Mesendoderm (in vitro differentiated cells): ENCODE measurements at regions not wholly inside any gene's neighbourhood (a gene's known extent, or its start where the extent isn't known, plus 50 kb on each side); places are given as distances from the start of the nearest gene placed in this dataset.

Experiments
- DNase-seq: peaks from one replicate; pipeline ENCODE4 v3.0.0; 2013
- H2AK5ac ChIP-seq: 2 replicates; pipeline ENCODE4 v1.6.1; 2013; ENCODE audit warnings: low read length, inconsistent platforms
- H2BK120ac ChIP-seq: 2 replicates; pipeline ENCODE4 v1.6.1; 2013; ENCODE audit warnings: low read depth, mild to moderate bottlenecking, low read length, moderate library complexity, mixed read lengths
- H2BK15ac ChIP-seq: replicated peaks from 2 replicates; pipeline ENCODE4 v1.6.1; 2013; ENCODE audit warnings: low read depth, mild to moderate bottlenecking, moderate library complexity
- H2BK5ac ChIP-seq: 2 replicates; pipeline ENCODE4 v1.6.1; 2013; ENCODE audit warnings: low read length, inconsistent platforms
- H3K18ac ChIP-seq: 2 replicates; pipeline ENCODE4 v1.6.1; 2013; ENCODE audit warnings: mild to moderate bottlenecking, low read length, mixed read lengths
- H3K23ac ChIP-seq: one replicate; pipeline ENCODE4 v1.6.1; 2013; ENCODE audit warnings: low read length
- H3K27ac ChIP-seq: 2 replicates; pipeline ENCODE4 v1.5.1; 2013; ENCODE audit warnings: low read depth, mild to moderate bottlenecking, inconsistent platforms, low read length, moderate library complexity
- H3K27me3 ChIP-seq: 2 replicates; pipeline ENCODE4 v1.6.1; 2013; ENCODE audit warnings: low read length, control low read depth, mild to moderate bottlenecking, inconsistent platforms; ENCODE audit not compliant: insufficient read depth, poor library complexity
- H3K36me3 ChIP-seq: 2 replicates; pipeline ENCODE4 v1.6.1; 2013; ENCODE audit warnings: low read length, inconsistent platforms; ENCODE audit not compliant: control insufficient read depth, insufficient read depth
- H3K4ac ChIP-seq: one replicate; pipeline ENCODE4 v1.6.1; 2013; ENCODE audit warnings: low read depth, mild to moderate bottlenecking, low read length, moderate library complexity
- H3K4me1 ChIP-seq: 2 replicates; pipeline ENCODE4 v1.6.1; 2013; ENCODE audit warnings: low read depth, low read length, inconsistent platforms; ENCODE audit not compliant: control insufficient read depth
- H3K4me2 ChIP-seq: 2 replicates; pipeline ENCODE4 v1.6.1; 2013; ENCODE audit warnings: low read length
- H3K4me3 ChIP-seq: 2 replicates; pipeline ENCODE4 v1.5.1; 2013; ENCODE audit warnings: mild to moderate bottlenecking, low read length
- H3K56ac ChIP-seq: one replicate; pipeline ENCODE4 v1.6.1; 2013; ENCODE audit warnings: low read length
- H3K79me1 ChIP-seq: 2 replicates; pipeline ENCODE4 v1.6.1; 2013; ENCODE audit warnings: low read length, inconsistent platforms
- H3K79me2 ChIP-seq: 2 replicates; pipeline ENCODE4 v1.6.1; 2013; ENCODE audit warnings: mild to moderate bottlenecking, low read length; ENCODE audit not compliant: control insufficient read depth, insufficient read depth
- H3K9ac ChIP-seq: 2 replicates; pipeline ENCODE4 v1.6.1; 2013; ENCODE audit warnings: low read length, inconsistent platforms
- H4K5ac ChIP-seq: one replicate; pipeline ENCODE4 v1.6.1; 2013; ENCODE audit warnings: low read length
- H4K8ac ChIP-seq: one replicate; pipeline ENCODE4 v1.6.1; 2013; ENCODE audit warnings: low read depth, mild to moderate bottlenecking, control low read depth, low read length, moderate library complexity
- WGBS: extraction: QIAGEN DNeasy Blood & Tissue Kit; methylation state at CpG from one replicate; pipeline ENCODE4 v1.1.7; 2013; ENCODE audit warnings: low lambda C conversion rate, missing lambda C conversion rate; ENCODE audit not compliant: insufficient coverage; ENCODE audit errors: extremely low coverage; 5-methylcytosine and 5-hydroxymethylcytosine counted together

- Histone ChIP-seq H3K9ac (no peak overlapping the region), H2BK5ac (no peak overlapping the region), H3K79me2 (no peaks in the 10 kb centered on the region), H2BK15ac (no peak overlapping the region), H3K4me2 (no peak overlapping the region), H3K56ac (no peak overlapping the region), H3K18ac (no peak overlapping the region), H3K4me1 (no peaks in the 10 kb centered on the region), H3K27me3 (no peaks in the 10 kb centered on the region), H3K23ac (no peak overlapping the region), H4K8ac (no peak overlapping the region), H3K4me3 (no peak overlapping the region), H3K79me1 (no peaks in the 10 kb centered on the region), H2AK5ac (no peak overlapping the region), H3K27ac (no peak overlapping the region), H3K36me3 (no peaks in the 10 kb centered on the region), H3K4ac (no peak overlapping the region), H2BK120ac (no peak overlapping the region), H4K5ac (no peak overlapping the region)
- no peak for DNase-seq
- no CpG with 5 or more reads among the region's 4 CpGs for WGBS
These were observed 190.4 kb upstream of the NEBL start for GRCh38 chr10:21087476-21087875.

GRCh38 chr10:21084700-21085099, 187.6 kb upstream of the NEBL start:
- WGBS: no CpG with 5 or more reads among the region's 5 CpGs
- Histone ChIP-seq H3K4ac (no peak overlapping the region), H4K8ac (no peak overlapping the region), H3K9ac (no peak overlapping the region), H3K79me1 (no peaks in the 10 kb centered on the region), H2BK5ac (no peak overlapping the region), H3K18ac (no peak overlapping the region), H3K36me3 (no peaks in the 10 kb centered on the region), H3K4me1 (no peaks in the 10 kb centered on the region), H2BK120ac (no peak overlapping the region), H2AK5ac (no peak overlapping the region), H3K56ac (no peak overlapping the region), H3K79me2 (no peaks in the 10 kb centered on the region), H3K23ac (no peak overlapping the region), H2BK15ac (no peak overlapping the region), H4K5ac (no peak overlapping the region), H3K4me3 (no peak overlapping the region), H3K4me2 (no peak overlapping the region), H3K27ac (no peak overlapping the region), H3K27me3 (no peaks in the 10 kb centered on the region)
- DNase-seq: no peak

- H3K36me3 ChIP-seq: no peaks in the 10 kb centered on the region
These were observed 186.8 kb upstream of the NEBL start for GRCh38 chr10:21083861-21084260.

GRCh38 chr10:21082206-21082605, 185.1 kb upstream of the NEBL start:
- no peak overlapping the region for H3K4me3 ChIP-seq
- no peak overlapping the region for H4K8ac ChIP-seq
- no peak overlapping the region for H2BK120ac ChIP-seq
- no peak overlapping the region for H2AK5ac ChIP-seq
- H3K79me1 ChIP-seq: no peaks in the 10 kb centered on the region
- no peaks in the 10 kb centered on the region for H3K79me2 ChIP-seq
- H3K27me3 ChIP-seq: no peaks in the 10 kb centered on the region
- DNase-seq: no peak
- H3K27ac ChIP-seq: no peak overlapping the region
- H3K4me2 ChIP-seq: no peak overlapping the region
- no peak overlapping the region for H3K18ac ChIP-seq
- no peak overlapping the region for H2BK5ac ChIP-seq
- no peak overlapping the region for H4K5ac ChIP-seq
- no peaks in the 10 kb centered on the region for H3K36me3 ChIP-seq
- H2BK15ac ChIP-seq: no peak overlapping the region
- no peak overlapping the region for H3K56ac ChIP-seq
- H3K4me1 ChIP-seq: no peaks in the 10 kb centered on the region
- no peak overlapping the region for H3K4ac ChIP-seq
- no peak overlapping the region for H3K9ac ChIP-seq
- H3K23ac ChIP-seq: no peak overlapping the region

More at GRCh38 chr10:21083861-21084260, 186.8 kb upstream of the NEBL start:
- H2BK5ac ChIP-seq: no peak overlapping the region
- no peak overlapping the region for H3K27ac ChIP-seq
- H3K4me3 ChIP-seq: no peak overlapping the region
- H3K18ac ChIP-seq: no peak overlapping the region
- WGBS: no CpG with 5 or more reads among the region's 3 CpGs
- H3K4me2 ChIP-seq: no peak overlapping the region
- no peak overlapping the region for H3K9ac ChIP-seq
- no peak overlapping the region for H4K5ac ChIP-seq
- H3K27me3 ChIP-seq: no peaks in the 10 kb centered on the region
- H2BK120ac ChIP-seq: no peak overlapping the region
- H3K4me1 ChIP-seq: no peaks in the 10 kb centered on the region
- no peak overlapping the region for H4K8ac ChIP-seq
- H3K79me1 ChIP-seq: no peaks in the 10 kb centered on the region
- no peak overlapping the region for H2AK5ac ChIP-seq
- H3K23ac ChIP-seq: no peak overlapping the region
- no peak overlapping the region for H2BK15ac ChIP-seq
- no peaks in the 10 kb centered on the region for H3K79me2 ChIP-seq
- no peak for DNase-seq
- H3K4ac ChIP-seq: no peak overlapping the region
- H3K56ac ChIP-seq: no peak overlapping the region

GRCh38 chr10:21080261-21080660, 183.2 kb upstream of the NEBL start:
- Histone ChIP-seq H3K4me3 (no peak overlapping the region), H3K27me3 (no peaks in the 10 kb centered on the region), H3K27ac (no peak overlapping the region), H2BK15ac (no peak overlapping the region), H3K79me2 (no peaks in the 10 kb centered on the region), H3K18ac (no peak overlapping the region), H3K23ac (no peak overlapping the region), H3K4me1 (no peaks in the 10 kb centered on the region), H2BK120ac (no peak overlapping the region), H3K79me1 (no peaks in the 10 kb centered on the region), H4K8ac (no peak overlapping the region), H2AK5ac (no peak overlapping the region), H3K4me2 (no peak overlapping the region), H2BK5ac (no peak overlapping the region), H3K56ac (no peak overlapping the region), H3K4ac (no peak overlapping the region), H4K5ac (no peak overlapping the region), H3K36me3 (no peaks in the 10 kb centered on the region), H3K9ac (no peak overlapping the region)
- DNase-seq: no peak
- WGBS: no CpG with 5 or more reads among the region's 2 CpGs

- H2AK5ac ChIP-seq: no peak overlapping the region
These were observed 182.2 kb upstream of the NEBL start for GRCh38 chr10:21079330-21079658.

More at GRCh38 chr10:21079330-21079658, 182.2 kb upstream of the NEBL start:
- Histone ChIP-seq H3K4ac (no peak overlapping the region), H3K4me2 (no peak overlapping the region), H4K8ac (no peak overlapping the region), H3K23ac (no peak overlapping the region), H3K27me3 (no peaks in the 10 kb centered on the region), H3K56ac (no peak overlapping the region), H3K79me2 (no peaks in the 10 kb centered on the region), H2BK120ac (no peak overlapping the region), H3K4me3 (no peak overlapping the region), H2BK15ac (no peak overlapping the region), H3K36me3 (no peaks in the 10 kb centered on the region), H3K27ac (no peak overlapping the region), H2BK5ac (no peak overlapping the region), H4K5ac (no peak overlapping the region), H3K18ac (no peak overlapping the region), H3K4me1 (no peaks in the 10 kb centered on the region), H3K79me1 (no peaks in the 10 kb centered on the region), H3K9ac (no peak overlapping the region)
- DNase-seq: no peak
